OCI-LY1 (cell line): ENCODE measurements at regions not wholly inside any gene's neighbourhood (a gene's known extent, or its start where the extent isn't known, plus 50 kb on each side); places are given as distances from the start of the nearest gene placed in this dataset.

Experiments used
- H2AFZ ChIP-seq: fragments of 200-600 bp; sonication (generic), shearing (Covaris generic); 2 replicates; pipeline ENCODE4 v1.6.0; 2014; ENCODE audit warnings: antibody characterized with exemption, mild to moderate bottlenecking, low read length
- H3F3A ChIP-seq: fragments of 200-600 bp; sonication (generic), shearing (Covaris generic); 2 replicates; pipeline ENCODE4 v1.6.0; 2014; ENCODE audit warnings: mild to moderate bottlenecking, antibody characterized with exemption, low read length, moderate library complexity; ENCODE audit not compliant: insufficient read depth
- H3K27ac ChIP-seq: fragments of 200-600 bp; sonication (generic); 2 replicates; pipeline ENCODE4 v1.5.1; 2014; ENCODE audit warnings: low read length, mixed run types, mild to moderate bottlenecking, low read depth; ENCODE audit not compliant: poor library complexity, severe bottlenecking
- H3K27me3 ChIP-seq: fragments of 200-600 bp; sonication (generic); 2 replicates; pipeline ENCODE4 v1.6.0; 2014; ENCODE audit warnings: antibody characterized with exemption, mild to moderate bottlenecking, low read length, moderate library complexity; ENCODE audit not compliant: insufficient read depth
- H3K36me3 ChIP-seq: fragments of 200-600 bp; sonication (generic); 2 replicates; pipeline ENCODE4 v1.6.1; 2014; ENCODE audit warnings: mild to moderate bottlenecking, antibody characterized with exemption, low read length, moderate library complexity, mixed read lengths; ENCODE audit not compliant: insufficient read depth
- H3K4me1 ChIP-seq: fragments of 200-600 bp; sonication (generic); 2 replicates; pipeline ENCODE4 v1.5.1; 2014; ENCODE audit warnings: mild to moderate bottlenecking, low read length, moderate library complexity; ENCODE audit not compliant: insufficient read depth, severe bottlenecking
- H3K4me2 ChIP-seq: fragments of 200-600 bp; sonication (generic), shearing (Covaris generic); 2 replicates; pipeline ENCODE4 v1.6.1; 2014; ENCODE audit warnings: low read length
- H3K4me3 ChIP-seq: fragments of 200-600 bp; sonication (generic); 2 replicates; pipeline ENCODE4 v1.5.1; 2014; ENCODE audit warnings: low read length, low read depth, mild to moderate bottlenecking, mixed read lengths; ENCODE audit not compliant: poor library complexity, severe bottlenecking
- H3K79me2 ChIP-seq: fragments of 200-600 bp; shearing (Covaris generic); 2 replicates; pipeline ENCODE4 v1.6.1; 2016; ENCODE audit warnings: mixed run types, low read length, mixed read lengths; ENCODE audit not compliant: insufficient read depth
- H3K9ac ChIP-seq: fragments of 200-600 bp; sonication (generic), shearing (Covaris generic); 2 replicates; pipeline ENCODE4 v1.6.1; 2014; ENCODE audit warnings: mild to moderate bottlenecking, low read length, mixed read lengths
- H3K9me2 ChIP-seq: fragments of 200-600 bp; sonication (generic), shearing (Covaris generic); 2 replicates; pipeline ENCODE4 v1.6.1; 2014; ENCODE audit warnings: low read depth, mild to moderate bottlenecking, low read length, mixed read lengths
- H3K9me3 ChIP-seq: fragments of 200-600 bp; shearing (Covaris generic); 2 replicates; pipeline ENCODE4 v1.6.1; 2014; ENCODE audit warnings: low read length, mixed read lengths
- H4K20me1 ChIP-seq: fragments of 200-600 bp; sonication (generic), shearing (Covaris generic); 2 replicates; pipeline ENCODE4 v1.6.0; 2016; ENCODE audit warnings: mild to moderate bottlenecking, low read length; ENCODE audit not compliant: insufficient read depth
- EZH2 ChIP-seq: fragments of 200-600 bp; sonication (generic), shearing (Covaris generic); IDR thresholded peaks from 2 replicates; pipeline ENCODE4 v1.8.0; 2017; ENCODE audit warnings: borderline replicate concordance, mixed run types, mild to moderate bottlenecking, antibody characterized with exemption, low read length, moderate library complexity, mixed read lengths
- TF ChIP-seq, protein P1 (sequence below): fragments of 200-600 bp; sonication (generic), shearing (Covaris generic); IDR thresholded peaks from 2 replicates; pipeline ENCODE4 v1.5.1; 2017; ENCODE audit warnings: mild to moderate bottlenecking, antibody characterized with exemption, low read length, moderate library complexity, mixed read lengths

DNA sequence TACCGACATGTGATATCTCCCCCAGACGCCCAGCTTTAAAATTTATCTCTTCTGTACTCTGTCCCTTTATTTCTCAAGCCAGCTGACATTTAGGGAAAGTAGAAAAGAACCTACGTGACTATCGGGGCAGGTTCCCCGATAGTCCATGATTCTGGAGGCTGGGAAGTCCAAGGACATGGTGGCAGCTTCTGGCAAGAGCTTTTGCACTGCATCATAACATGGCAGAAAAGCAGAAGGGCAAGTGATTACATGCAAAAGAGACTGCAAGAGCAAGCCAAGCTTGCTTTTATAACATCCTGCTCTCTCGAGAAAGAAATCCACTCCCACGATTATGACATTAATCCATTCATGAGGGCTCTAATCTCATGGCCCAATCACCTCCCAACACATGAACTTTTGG, 113.2 kb downstream of the CD164 start:
- H3F3A ChIP-seq = no peaks in the 10 kb centered on the region
- no peaks in the 10 kb centered on the region for H3K79me2 ChIP-seq
- H4K20me1 ChIP-seq = no peaks in the 10 kb centered on the region
- no peak overlapping the region for H3K4me2 ChIP-seq
- no peak overlapping the region for H3K4me3 ChIP-seq
- no peaks in the 10 kb centered on the region for H3K36me3 ChIP-seq
- no peak overlapping the region for H3K27ac ChIP-seq
- no peak overlapping the region for H2AFZ ChIP-seq
- no peaks in the 10 kb centered on the region for H3K9me3 ChIP-seq
- TF ChIP-seq, protein P1, sequence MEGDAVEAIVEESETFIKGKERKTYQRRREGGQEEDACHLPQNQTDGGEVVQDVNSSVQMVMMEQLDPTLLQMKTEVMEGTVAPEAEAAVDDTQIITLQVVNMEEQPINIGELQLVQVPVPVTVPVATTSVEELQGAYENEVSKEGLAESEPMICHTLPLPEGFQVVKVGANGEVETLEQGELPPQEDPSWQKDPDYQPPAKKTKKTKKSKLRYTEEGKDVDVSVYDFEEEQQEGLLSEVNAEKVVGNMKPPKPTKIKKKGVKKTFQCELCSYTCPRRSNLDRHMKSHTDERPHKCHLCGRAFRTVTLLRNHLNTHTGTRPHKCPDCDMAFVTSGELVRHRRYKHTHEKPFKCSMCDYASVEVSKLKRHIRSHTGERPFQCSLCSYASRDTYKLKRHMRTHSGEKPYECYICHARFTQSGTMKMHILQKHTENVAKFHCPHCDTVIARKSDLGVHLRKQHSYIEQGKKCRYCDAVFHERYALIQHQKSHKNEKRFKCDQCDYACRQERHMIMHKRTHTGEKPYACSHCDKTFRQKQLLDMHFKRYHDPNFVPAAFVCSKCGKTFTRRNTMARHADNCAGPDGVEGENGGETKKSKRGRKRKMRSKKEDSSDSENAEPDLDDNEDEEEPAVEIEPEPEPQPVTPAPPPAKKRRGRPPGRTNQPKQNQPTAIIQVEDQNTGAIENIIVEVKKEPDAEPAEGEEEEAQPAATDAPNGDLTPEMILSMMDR = no peak
- TF ChIP-seq EZH2 = no peak
- H3K4me1 ChIP-seq = no peaks in the 10 kb centered on the region
- H3K27me3 ChIP-seq = no peaks in the 10 kb centered on the region
- H3K9ac ChIP-seq = no peak overlapping the region
- no peaks in the 10 kb centered on the region for H3K9me2 ChIP-seq

DNA sequence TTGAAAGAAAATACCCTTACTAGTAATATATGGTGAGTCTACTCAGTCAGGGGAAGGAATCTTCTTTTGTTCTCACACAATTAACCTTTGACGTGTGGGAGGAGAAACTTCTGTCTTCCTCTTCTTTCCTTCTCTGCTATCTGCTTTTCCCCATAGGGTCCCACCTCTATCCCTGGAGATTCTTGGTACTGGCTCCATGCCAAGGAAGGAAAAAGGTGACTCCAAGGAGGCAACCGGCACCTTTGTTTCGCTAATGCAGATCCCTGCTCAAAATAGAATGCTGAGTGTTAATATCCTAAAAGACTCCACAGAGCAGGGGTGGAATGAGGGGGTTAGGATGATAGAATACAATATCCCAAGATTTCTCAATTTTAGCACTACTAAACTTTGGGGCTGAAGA, 116.7 kb downstream of the CD164 start:
- Histone ChIP-seq H3K4me1 (no peaks in the 10 kb centered on the region), H3K4me2 (no peak overlapping the region), H3K9ac (no peak overlapping the region), H3K4me3 (no peak overlapping the region), H3K79me2 (no peaks in the 10 kb centered on the region), H3K27ac (no peak overlapping the region), H4K20me1 (no peaks in the 10 kb centered on the region), H2AFZ (no peak overlapping the region), H3F3A (no peaks in the 10 kb centered on the region), H3K9me3 (no peaks in the 10 kb centered on the region), H3K9me2 (no peaks in the 10 kb centered on the region), H3K36me3 (no peaks in the 10 kb centered on the region), H3K27me3 (no peaks in the 10 kb centered on the region)
- TF ChIP-seq EZH2 = no peak
- TF ChIP-seq, protein P1 = no peak

DNA sequence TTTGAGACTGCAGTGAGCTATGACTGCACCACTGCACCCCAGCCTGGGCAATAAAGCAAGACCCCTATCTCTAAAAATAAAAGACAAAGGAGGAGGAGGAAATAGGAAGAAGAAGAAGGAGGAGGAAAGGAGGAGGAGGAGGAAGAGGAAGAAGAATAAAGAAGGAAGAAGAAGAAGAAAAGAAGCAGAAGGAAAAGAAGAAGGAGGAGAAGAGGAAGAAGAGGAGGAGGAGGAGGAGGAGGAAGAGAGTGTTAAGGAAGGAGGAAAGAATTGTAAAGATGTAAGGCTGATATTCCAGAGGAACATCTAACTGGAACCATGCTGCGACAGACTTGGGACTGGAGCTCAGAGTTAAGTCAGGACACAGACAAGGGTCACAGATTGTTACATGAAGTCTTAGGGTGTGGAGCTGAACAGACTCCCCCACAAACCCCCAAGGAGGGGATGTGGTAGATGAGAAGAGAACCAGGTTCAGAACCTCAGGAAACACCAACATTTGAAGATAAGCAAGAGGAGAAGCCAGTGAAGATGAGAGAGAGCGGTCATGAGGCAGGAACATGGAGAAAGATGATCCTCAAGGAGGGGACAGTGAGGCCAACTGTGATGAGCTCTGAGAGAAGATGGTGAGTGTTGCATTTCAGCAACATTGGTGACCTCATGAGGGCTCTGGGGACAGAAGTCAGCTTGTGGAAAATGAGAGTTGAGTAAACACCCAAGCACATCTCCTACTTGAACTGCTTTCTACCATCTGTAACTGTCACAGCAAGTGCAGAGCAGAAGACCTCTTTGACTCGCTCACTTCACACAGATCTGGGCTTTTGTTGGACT, 118.2 kb downstream of the CD164 start:
- H2AFZ ChIP-seq = no peak overlapping the region
- no peaks in the 10 kb centered on the region for H3K9me2 ChIP-seq
- no peaks in the 10 kb centered on the region for H3F3A ChIP-seq
- no peaks in the 10 kb centered on the region for H4K20me1 ChIP-seq
- no peaks in the 10 kb centered on the region for H3K27me3 ChIP-seq
- TF ChIP-seq, protein P1 = no peak
- no peak for TF ChIP-seq EZH2
- H3K4me3 ChIP-seq = no peak overlapping the region
- H3K9ac ChIP-seq = no peak overlapping the region
- H3K9me3 ChIP-seq = no peaks in the 10 kb centered on the region
- H3K27ac ChIP-seq = no peak overlapping the region
- no peak overlapping the region for H3K4me2 ChIP-seq
- H3K79me2 ChIP-seq = no peaks in the 10 kb centered on the region
- no peaks in the 10 kb centered on the region for H3K36me3 ChIP-seq
- H3K4me1 ChIP-seq = no peaks in the 10 kb centered on the region
